Stimulated activated CD8-positive, alpha-beta memory T cell treated with anti-CD3 and anti-CD28 coated beads, Interleukin-4, amount 100 ng/mL, for 48 hours (primary cell): ENCODE measurements at regions not wholly inside any gene's neighbourhood (a gene's known extent, or its start where the extent isn't known, plus 50 kb on each side); places are given as distances from the start of the nearest gene placed in this dataset.
"Not testable (repeated sequence)": the region's sequence is repeated elsewhere in the genome, so short reads cannot be mapped to it uniquely, and the experiment has no call there.

ENCODE experiments used
- DNase-seq: peaks from one replicate; pipeline ENCODE4 v3.0.0-alpha.2; 2020

- DNase-seq: no peak
Observed at GRCh38 chr4:104549736-104550135, 55.0 kb upstream of the CXXC4 start.

GRCh38 chr4:104559502-104559901 lies 64.8 kb upstream of the CXXC4 start:
- DNase-seq: no peak

GRCh38 chr4:104571341-104571740 lies 76.6 kb upstream of the CXXC4 start:
- no peak for DNase-seq

GRCh38 chr4:104574371-104574770 lies 79.7 kb upstream of the CXXC4 start:
- DNase-seq: no peak

- no peak for DNase-seq
Observed at GRCh38 chr4:104575278-104575677, 80.6 kb upstream of the CXXC4 start.

- no peak for DNase-seq
Observed at GRCh38 chr4:104577405-104577804, 82.7 kb upstream of the CXXC4 start.

GRCh38 chr4:104581476-104581875 lies 86.8 kb upstream of the CXXC4 start:
- not testable (repeated sequence) for DNase-seq

- not testable (repeated sequence) for DNase-seq
Observed at GRCh38 chr4:104582056-104582455, 87.4 kb upstream of the CXXC4 start.

- DNase-seq: no peak
Observed at GRCh38 chr4:104589264-104589868, 94.7 kb upstream of the CXXC4 start.

- DNase-seq: no peak
Observed at GRCh38 chr4:104591510-104591911, 96.8 kb upstream of the CXXC4 start.

- DNase-seq: no peak
Observed at GRCh38 chr4:104592183-104592582, 97.5 kb upstream of the CXXC4 start.

- no peak for DNase-seq
Observed at GRCh38 chr4:104593019-104593418, 98.3 kb upstream of the CXXC4 start.

GRCh38 chr4:104596189-104596588 lies 101.5 kb upstream of the CXXC4 start:
- DNase-seq: no peak

GRCh38 chr4:104615496-104615895 lies 120.8 kb upstream of the CXXC4 start:
- DNase-seq: no peak

- DNase-seq: no peak
Observed at GRCh38 chr4:104615926-104616325, 121.2 kb upstream of the CXXC4 start.

- DNase-seq: no peak
Observed at GRCh38 chr4:104616401-104616820, 121.7 kb upstream of the CXXC4 start.

- no peak for DNase-seq
Observed at GRCh38 chr4:104625706-104626105, 131.0 kb upstream of the CXXC4 start.

- no peak for DNase-seq
Observed at GRCh38 chr4:104629601-104630000, 134.9 kb upstream of the CXXC4 start.

GRCh38 chr4:104630272-104630671 lies 135.6 kb upstream of the CXXC4 start:
- DNase-seq: no peak

- no peak for DNase-seq
Observed at GRCh38 chr4:104631000-104631399, 136.3 kb upstream of the CXXC4 start.

- no peak for DNase-seq
Observed at GRCh38 chr4:104641418-104641817, 146.7 kb upstream of the CXXC4 start.

- DNase-seq: no peak
Observed at GRCh38 chr4:104642521-104642920, 147.8 kb upstream of the CXXC4 start.

- no peak for DNase-seq
Observed at GRCh38 chr4:104643805-104644204, 149.1 kb upstream of the CXXC4 start.

GRCh38 chr4:104649631-104650030 lies 154.9 kb upstream of the CXXC4 start:
- no peak for DNase-seq

GRCh38 chr4:104662269-104662668 lies 167.6 kb upstream of the CXXC4 start:
- DNase-seq: not testable (repeated sequence)

- DNase-seq: no peak
Observed at GRCh38 chr4:104677116-104677515, 182.4 kb upstream of the CXXC4 start.
